ENCODE measurements at regions not wholly inside any gene's neighbourhood (a gene's known extent, or its start where the extent isn't known, plus 50 kb on each side); places are given as distances from the start of the nearest gene placed in this dataset.

DNA sequence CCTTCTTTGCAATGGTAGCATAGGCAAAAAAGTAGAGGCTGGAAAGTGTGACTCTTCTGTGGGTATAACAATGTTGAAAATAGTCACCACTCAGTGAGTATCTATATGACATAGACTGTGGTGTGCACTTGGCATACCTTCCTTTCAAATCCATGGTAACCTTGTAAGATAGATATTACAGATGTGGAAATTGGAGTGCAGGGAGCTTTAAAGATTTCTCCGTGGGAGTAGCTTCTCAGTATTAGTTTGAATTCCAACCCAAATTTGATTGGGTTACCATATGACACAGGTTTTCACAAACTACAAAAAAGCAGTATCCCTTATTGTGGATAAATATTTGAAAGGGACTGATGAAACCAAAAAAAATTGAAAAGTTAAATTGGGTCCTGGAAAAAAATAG, 163.8 kb downstream of the CLVS2 start:
- H3K4me1 ChIP-seq: no peaks in the 10 kb centered on the region
- ChIA-PET POLR2A (no interaction called here), CTCF (interaction anchor here (1.5 kb wide), 1 partner anchor 32 kb away, joined by 3 read pairs; no protein-coding TSS in a partner anchor)
- ATAC-seq: no peak
- no peak for FAIRE-seq
- no peak overlapping the region for H3K27ac ChIP-seq
- no peak overlapping the region for H3K4me2 ChIP-seq
- DNase-seq (ENCODE audit: low read depth in 1 of 2, low spot score in 1 of 2): no peak
- TF ChIP-seq NPAS2 (CRISPR knock-in tag; IDR thresholded peaks at IDR 0.05; ENCODE audit: borderline replicate concordance) (no peak), ZSCAN20 (CRISPR knock-in tag; IDR thresholded peaks at IDR 0.05) (no peak), BHLHE40 (IDR thresholded peaks at IDR 0.05; ENCODE audit: low read depth, low read length) (no peak), JUN (IDR thresholded peaks at IDR 0.05) (no peak), KDM1A (IDR thresholded peaks at IDR 0.05; ENCODE audit: low read depth) (no peak), NR3C1 (IDR thresholded peaks at IDR 0.05) (no peak)
- TF ChIP-seq, protein P1, sequence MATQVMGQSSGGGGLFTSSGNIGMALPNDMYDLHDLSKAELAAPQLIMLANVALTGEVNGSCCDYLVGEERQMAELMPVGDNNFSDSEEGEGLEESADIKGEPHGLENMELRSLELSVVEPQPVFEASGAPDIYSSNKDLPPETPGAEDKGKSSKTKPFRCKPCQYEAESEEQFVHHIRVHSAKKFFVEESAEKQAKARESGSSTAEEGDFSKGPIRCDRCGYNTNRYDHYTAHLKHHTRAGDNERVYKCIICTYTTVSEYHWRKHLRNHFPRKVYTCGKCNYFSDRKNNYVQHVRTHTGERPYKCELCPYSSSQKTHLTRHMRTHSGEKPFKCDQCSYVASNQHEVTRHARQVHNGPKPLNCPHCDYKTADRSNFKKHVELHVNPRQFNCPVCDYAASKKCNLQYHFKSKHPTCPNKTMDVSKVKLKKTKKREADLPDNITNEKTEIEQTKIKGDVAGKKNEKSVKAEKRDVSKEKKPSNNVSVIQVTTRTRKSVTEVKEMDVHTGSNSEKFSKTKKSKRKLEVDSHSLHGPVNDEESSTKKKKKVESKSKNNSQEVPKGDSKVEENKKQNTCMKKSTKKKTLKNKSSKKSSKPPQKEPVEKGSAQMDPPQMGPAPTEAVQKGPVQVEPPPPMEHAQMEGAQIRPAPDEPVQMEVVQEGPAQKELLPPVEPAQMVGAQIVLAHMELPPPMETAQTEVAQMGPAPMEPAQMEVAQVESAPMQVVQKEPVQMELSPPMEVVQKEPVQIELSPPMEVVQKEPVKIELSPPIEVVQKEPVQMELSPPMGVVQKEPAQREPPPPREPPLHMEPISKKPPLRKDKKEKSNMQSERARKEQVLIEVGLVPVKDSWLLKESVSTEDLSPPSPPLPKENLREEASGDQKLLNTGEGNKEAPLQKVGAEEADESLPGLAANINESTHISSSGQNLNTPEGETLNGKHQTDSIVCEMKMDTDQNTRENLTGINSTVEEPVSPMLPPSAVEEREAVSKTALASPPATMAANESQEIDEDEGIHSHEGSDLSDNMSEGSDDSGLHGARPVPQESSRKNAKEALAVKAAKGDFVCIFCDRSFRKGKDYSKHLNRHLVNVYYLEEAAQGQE (IDR thresholded peaks at IDR 0.05): no peak
- TF ChIP-seq, protein P2, sequence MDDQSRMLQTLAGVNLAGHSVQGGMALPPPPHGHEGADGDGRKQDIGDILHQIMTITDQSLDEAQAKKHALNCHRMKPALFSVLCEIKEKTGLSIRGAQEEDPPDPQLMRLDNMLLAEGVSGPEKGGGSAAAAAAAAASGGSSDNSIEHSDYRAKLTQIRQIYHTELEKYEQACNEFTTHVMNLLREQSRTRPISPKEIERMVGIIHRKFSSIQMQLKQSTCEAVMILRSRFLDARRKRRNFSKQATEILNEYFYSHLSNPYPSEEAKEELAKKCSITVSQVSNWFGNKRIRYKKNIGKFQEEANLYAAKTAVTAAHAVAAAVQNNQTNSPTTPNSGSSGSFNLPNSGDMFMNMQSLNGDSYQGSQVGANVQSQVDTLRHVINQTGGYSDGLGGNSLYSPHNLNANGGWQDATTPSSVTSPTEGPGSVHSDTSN (IDR thresholded peaks at IDR 0.05): no peak
- no peak overlapping the region for H3K4me3 ChIP-seq
- WGBS (ENCODE audit: missing lambda C conversion rate): 6% methylated on average over 1 of the region's 1 CpG
- H3K9me3 ChIP-seq: no peaks in the 10 kb centered on the region
